ENCODE measurements at regions not wholly inside any gene's neighbourhood (a gene's known extent, or its start where the extent isn't known, plus 50 kb on each side); places are given as distances from the start of the nearest gene placed in this dataset.

- no peak for DNase-seq
- H3K4me1 ChIP-seq, result peaks cover 0 to 33% (median 18%) of the 10 kb centered on the region in 4 donors
- intact Hi-C loops (cut with DNase I), result no loop called here
- no peaks in the 10 kb centered on the region for H3K27me3 ChIP-seq
- no peak overlapping the region for H3K4me3 ChIP-seq
- 53 to 72% methylated on average over 6 of the region's 6 CpGs for WGBS, 2 donors
- TF ChIP-seq POLR2AphosphoS5 (IDR thresholded peaks at IDR 0.05), result no peak
- no peak for TF ChIP-seq EP300 (IDR thresholded peaks at IDR 0.05)
- TF ChIP-seq, protein P1, sequence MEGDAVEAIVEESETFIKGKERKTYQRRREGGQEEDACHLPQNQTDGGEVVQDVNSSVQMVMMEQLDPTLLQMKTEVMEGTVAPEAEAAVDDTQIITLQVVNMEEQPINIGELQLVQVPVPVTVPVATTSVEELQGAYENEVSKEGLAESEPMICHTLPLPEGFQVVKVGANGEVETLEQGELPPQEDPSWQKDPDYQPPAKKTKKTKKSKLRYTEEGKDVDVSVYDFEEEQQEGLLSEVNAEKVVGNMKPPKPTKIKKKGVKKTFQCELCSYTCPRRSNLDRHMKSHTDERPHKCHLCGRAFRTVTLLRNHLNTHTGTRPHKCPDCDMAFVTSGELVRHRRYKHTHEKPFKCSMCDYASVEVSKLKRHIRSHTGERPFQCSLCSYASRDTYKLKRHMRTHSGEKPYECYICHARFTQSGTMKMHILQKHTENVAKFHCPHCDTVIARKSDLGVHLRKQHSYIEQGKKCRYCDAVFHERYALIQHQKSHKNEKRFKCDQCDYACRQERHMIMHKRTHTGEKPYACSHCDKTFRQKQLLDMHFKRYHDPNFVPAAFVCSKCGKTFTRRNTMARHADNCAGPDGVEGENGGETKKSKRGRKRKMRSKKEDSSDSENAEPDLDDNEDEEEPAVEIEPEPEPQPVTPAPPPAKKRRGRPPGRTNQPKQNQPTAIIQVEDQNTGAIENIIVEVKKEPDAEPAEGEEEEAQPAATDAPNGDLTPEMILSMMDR (IDR thresholded peaks at IDR 0.05), result no peak
- TF ChIP-seq POLR2A (IDR thresholded peaks at IDR 0.05), result no peak
- H3K27ac ChIP-seq, result no peak overlapping the region
- no peaks in the 10 kb centered on the region for H3K9me3 ChIP-seq
- H3K36me3 ChIP-seq, result no peaks in the 10 kb centered on the region
Measured at GRCh38 chr6:137816133-137816579, 50.9 kb upstream of the TNFAIP3 start.

GRCh38 chr6:137816688-137817618 lies 50.1 kb upstream of the TNFAIP3 start:
- H3K4me1 ChIP-seq, result peaks cover 0 to 40% (median 25%) of the 10 kb centered on the region in 4 donors
- H3K9me3 ChIP-seq, result no peaks in the 10 kb centered on the region
- intact Hi-C loops (cut with DNase I), result no loop called here
- no peak overlapping the region for H3K4me3 ChIP-seq
- peak overlapping the region in 1 of 4 donors; percentile 14 for H3K27ac ChIP-seq
- WGBS, 2 donors, result 85 to 89% methylated on average over 8 of the region's 8 CpGs
- H3K36me3 ChIP-seq, result no peaks in the 10 kb centered on the region
- no peak for DNase-seq
- H3K27me3 ChIP-seq, result no peaks in the 10 kb centered on the region
- TF ChIP-seq POLR2A (IDR thresholded peaks at IDR 0.05) (no peak), POLR2AphosphoS5 (IDR thresholded peaks at IDR 0.05) (no peak), EP300 (IDR thresholded peaks at IDR 0.05) (no peak)
- TF ChIP-seq, protein P1 (IDR thresholded peaks at IDR 0.05), result no peak

Small RNA genes in the stretch of these regions (small RNA-seq; reads per million reads assigned to genes)
- gene RF00019, result 0 reads per million in 3 donors
